GM12878 (cell line): ENCODE measurements at regions not wholly inside any gene's neighbourhood (a gene's known extent, or its start where the extent isn't known, plus 50 kb on each side); places are given as distances from the start of the nearest gene placed in this dataset.

Experiments
- ATAC-seq: fragments of 200-7000 bp; cut with Tn5 transposase; 3 replicates; pipeline ENCODE4 v1.9.1; 2020; ENCODE audit warnings: mild to moderate bottlenecking, moderate library complexity
- BruUV-seq: library from RNA; stranded (reverse); fragments of 400-500 nt; replicated peaks from 2 replicates; lab custom pipeline; 2021; lab: Mats Ljungman, UMichigan
- CTCF ChIA-PET: fragments of 300-600 bp; sonication (Branson Sonifier 250); formaldehyde crosslinking; extraction: SDS; loops from one replicate; lab custom pipeline; 2021; ENCODE audit warnings: inconsistent platforms; lab: Yijun Ruan, JAX
- POLR2A ChIA-PET: fragments of 350-600 bp; formaldehyde crosslinking; extraction: SDS; loops from one replicate; lab custom pipeline; 2021; ENCODE audit warnings: inconsistent platforms; lab: Charles Lee
- RAD21 ChIA-PET: fragments of 300-600 bp; sonication (Branson Sonifier 250); formaldehyde crosslinking; loops from one replicate; lab custom pipeline; 2023; ENCODE audit warnings: antibody characterized with exemption; ENCODE audit not compliant: unreplicated experiment; lab: Charles Lee
- SMC1A ChIA-PET: fragments of 300-600 bp; sonication (Branson Sonifier 250); formaldehyde crosslinking; loops from one replicate; lab custom pipeline; 2023; ENCODE audit not compliant: unreplicated experiment, uncharacterized antibody; lab: Charles Lee
- DNase-seq: peaks from one replicate; pipeline ENCODE4 v3.0.0-alpha.2; 2011; ENCODE audit warnings: low read depth, low spot score
- FAIRE-seq: peaks from 3 replicates; lab custom pipeline; 2011; peaks lifted over from hg19 to GRCh38; lab: Jason Lieb, UNC
- H2AFZ ChIP-seq: 2 replicates; pipeline ENCODE4 v1.6.0; 2011; ENCODE audit warnings: low read depth, low read length, control low read depth; ENCODE audit not compliant: control insufficient read depth
- H3K27ac ChIP-seq: 2 replicates; pipeline ENCODE4 v1.5.1; 2011; ENCODE audit warnings: control low read depth; ENCODE audit not compliant: control insufficient read depth, insufficient read depth
- H3K27me3 ChIP-seq, 2 experiments: replicated peaks in 1 of 2; 2 replicates each; pipeline versions ENCODE4 v1.6.0 to v1.6.1; 2011; ENCODE audit warnings: low read length in 1 of 2; ENCODE audit not compliant: control insufficient read depth in 2 of 2, insufficient read depth in 2 of 2
- H3K36me3 ChIP-seq, 2 experiments: 2 replicates each; pipeline ENCODE4 v1.5.1; 2011; ENCODE audit warnings: low read length in 1 of 2; ENCODE audit not compliant: control insufficient read depth in 2 of 2, insufficient read depth in 2 of 2
- H3K4me1 ChIP-seq: 2 replicates; pipeline ENCODE4 v1.6.1; 2011; ENCODE audit warnings: mild to moderate bottlenecking, low read length, moderate library complexity, mixed read lengths; ENCODE audit not compliant: control insufficient read depth, insufficient read depth
- H3K4me2 ChIP-seq: 2 replicates; pipeline ENCODE4 v1.6.0; 2011; ENCODE audit warnings: control low read depth; ENCODE audit not compliant: control insufficient read depth, insufficient read depth
- H3K4me3 ChIP-seq: fragments of 200-600 bp; sonication (generic); 2 replicates; pipeline ENCODE4 v1.5.1; 2016
- H3K79me2 ChIP-seq: 2 replicates; pipeline ENCODE4 v1.6.0; 2011; ENCODE audit warnings: low read length; ENCODE audit not compliant: control insufficient read depth, insufficient read depth
- H3K9ac ChIP-seq: 2 replicates; pipeline ENCODE4 v1.8.0; 2011; ENCODE audit warnings: low read length, control low read depth, mixed read lengths; ENCODE audit not compliant: control insufficient read depth, insufficient read depth
- H3K9me3 ChIP-seq: replicated peaks from 3 replicates; pipeline ENCODE4 v1.5.1; 2011; ENCODE audit warnings: mild to moderate bottlenecking, low read length; ENCODE audit not compliant: control insufficient read depth, insufficient read depth
- H4K20me1 ChIP-seq: 2 replicates; pipeline ENCODE4 v1.6.0; 2011; ENCODE audit not compliant: control insufficient read depth, insufficient read depth
- BRCA1 ChIP-seq: IDR thresholded peaks from 2 replicates; pipeline ENCODE4 v1.6.1; 2011; ENCODE audit warnings: low read depth, low read length, improper control_type of control experiment
- IKZF2 ChIP-seq, 2 experiments: fragments of 450-650 bp; IDR thresholded peaks; 2 replicates each; pipeline ENCODE4 v1.6.1; 2017; ENCODE audit warnings: mild to moderate bottlenecking in 2 of 2, moderate library complexity in 2 of 2
- MTA3 ChIP-seq: IDR thresholded peaks from 2 replicates; pipeline ENCODE4 v1.6.1; 2012; ENCODE audit warnings: low read length, inconsistent platforms, borderline replicate concordance
- PAX5 ChIP-seq: IDR thresholded peaks from 2 replicates; pipeline ENCODE4 v1.6.1; 2011; ENCODE audit warnings: low read depth, low read length, borderline replicate concordance
- PML ChIP-seq: IDR thresholded peaks from 2 replicates; pipeline ENCODE4 v1.6.1; 2012; ENCODE audit warnings: low read length, inconsistent platforms
- PRDM15 ChIP-seq: fragments of 450-650 bp; formaldehyde crosslinking; IDR thresholded peaks from 2 replicates; pipeline ENCODE4 v1.4.0; 2020; ENCODE audit warnings: mild to moderate bottlenecking, moderate library complexity
- RELA ChIP-seq: fragments of 450-650 bp; IDR thresholded peaks from 2 replicates; pipeline ENCODE4 v1.8.0; 2014; ENCODE audit warnings: borderline replicate concordance; ENCODE audit not compliant: partially characterized antibody
- SPI1 ChIP-seq: IDR thresholded peaks from 2 replicates; pipeline ENCODE4 v1.6.1; 2011; ENCODE audit warnings: low read depth, mild to moderate bottlenecking, low read length, moderate library complexity, borderline replicate concordance; ENCODE audit not compliant: insufficient read depth
- TBL1XR1 ChIP-seq: IDR thresholded peaks from 2 replicates; pipeline ENCODE4 v1.6.1; 2012; ENCODE audit warnings: low read depth, low read length, improper control_type of control experiment
- USF2 ChIP-seq: IDR thresholded peaks from 2 replicates; pipeline ENCODE4 v1.6.1; 2011; ENCODE audit warnings: low read depth, low read length, improper control_type of control experiment, borderline replicate concordance
- ZNF217 ChIP-seq: fragments of 450-650 bp; IDR thresholded peaks from 2 replicates; pipeline ENCODE4 v1.6.1; 2017; ENCODE audit warnings: antibody characterized with exemption, mild to moderate bottlenecking
- ZNF687 ChIP-seq: fragments of 450-650 bp; IDR thresholded peaks from 2 replicates; pipeline ENCODE4 v1.6.1; 2017; ENCODE audit warnings: mild to moderate bottlenecking, moderate library complexity
- WGBS: methylation state at CpG from one replicate; pipeline ENCODE4 v1.1.6; 2016; ENCODE audit warnings: low lambda C conversion rate; ENCODE audit not compliant: insufficient replicate concordance, insufficient coverage; ENCODE audit errors: missing lambda C conversion rate; 5-methylcytosine and 5-hydroxymethylcytosine counted together
- in situ Hi-C: fragments of 300-500 bp; cut with MboI; formaldehyde crosslinking; loops from 9 replicates; pipeline ENCODE4 v1.14.3; 2018; ENCODE audit warnings: mixed read lengths
- intact Hi-C: fragments of 100-400 bp; cut with micrococcal nuclease; formaldehyde crosslinking; loops from one replicate; pipeline ENCODE4 v1.14.2; 2022; ENCODE audit not compliant: unreplicated experiment

- POLR2A ChIA-PET: no interaction called here
- H4K20me1 ChIP-seq: no peaks in the 10 kb centered on the region
- H3K9me3 ChIP-seq: no peaks in the 10 kb centered on the region; the same call in 2 of the 3 replicates
- ATAC-seq: no peak
- RAD21 ChIA-PET: no interaction called here
- no peak for FAIRE-seq
- intact Hi-C loops (no loop called here), in situ Hi-C loops (no loop called here)
- CTCF ChIA-PET: no interaction called here
- H3K27me3 ChIP-seq: no peaks in the 10 kb centered on the region
- H3K4me2 ChIP-seq: no peak overlapping the region
- H3K79me2 ChIP-seq: no peaks in the 10 kb centered on the region
- no peak overlapping the region for H2AFZ ChIP-seq
- H3K4me3 ChIP-seq: no peak overlapping the region
- no peaks in the 10 kb centered on the region for H3K4me1 ChIP-seq
- DNase-seq: no peak
- H3K27ac ChIP-seq: no peak overlapping the region
- no TSS peak for BruUV-seq
- no peak overlapping the region for H3K9ac ChIP-seq
- TF ChIP-seq IKZF2 (IDR thresholded peaks at IDR 0.05) (no peak), PML (no peak), MTA3 (no peak), BRCA1 (no peak), ZNF687 (no peak), PAX5 (no peak), USF2 (no peak), ZNF217 (no peak), RELA (no peak), PRDM15 (CRISPR knock-in tag) (no peak), SPI1 (no peak), TBL1XR1 (no peak)
- H3K36me3 ChIP-seq: no peaks in the 10 kb centered on the region
- WGBS: 37% methylated on average over 1 of the region's 1 CpG
- SMC1A ChIA-PET: no interaction called here
These were observed 328.7 kb downstream of the TCERG1L start for GRCh38 chr10:130982802-130983201.
